Suprapubic skin (tissue), 4 donors: ENCODE measurements at regions not wholly inside any gene's neighbourhood (a gene's known extent, or its start where the extent isn't known, plus 50 kb on each side); places are given as distances from the start of the nearest gene placed in this dataset.

ENCODE experiments used
- EP300 ChIP-seq: sonication (generic); formaldehyde crosslinking; IDR thresholded peaks from one replicate; pipeline ENCODE4 v1.6.1; 2017; ENCODE audit warnings: antibody characterized with exemption
- POLR2A ChIP-seq, 2 donors: fragments of 450-650 bp; IDR thresholded peaks; one replicate each; pipeline ENCODE4 v1.6.1; 2017; ENCODE audit warnings: antibody characterized with exemption in 2 of 2, mild to moderate bottlenecking in 2 of 2, moderate library complexity in 2 of 2
- POLR2AphosphoS5 ChIP-seq, 3 donors: sonication (generic); formaldehyde crosslinking; IDR thresholded peaks; one replicate each; pipeline ENCODE4 v1.6.1; 2017; ENCODE audit warnings: antibody characterized with exemption in 3 of 3
- TF ChIP-seq, protein P1 (sequence below), 2 donors: fragments of 200-600 bp in 1 of 2; fragments of 450-650 bp in 1 of 2; sonication (generic) in 1 of 2; IDR thresholded peaks; one replicate each; pipeline ENCODE4 v1.5.1; 2016 to 2019; ENCODE audit warnings: antibody characterized with exemption in 2 of 2, mild to moderate bottlenecking in 1 of 2, moderate library complexity in 1 of 2

DNA sequence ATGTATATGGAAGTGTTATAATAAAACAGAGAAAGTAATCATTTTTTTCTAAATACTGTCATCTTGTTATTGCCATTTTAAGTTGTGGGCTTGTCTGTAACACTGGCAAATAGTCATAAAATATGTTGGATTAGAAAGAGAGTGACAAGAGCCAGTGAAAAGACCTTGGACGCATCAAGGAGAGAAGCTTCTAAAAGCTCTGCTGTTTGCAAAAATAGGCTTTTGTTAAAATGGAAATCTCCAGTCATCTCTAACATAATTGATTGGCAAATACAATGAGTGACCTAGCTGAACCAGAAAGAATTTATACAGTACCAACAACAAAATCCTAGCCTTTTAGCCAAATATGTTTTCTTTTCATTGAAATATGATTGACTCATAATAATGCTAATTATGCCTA lies 245.8 kb upstream of the RMST start:
- no peak for TF ChIP-seq POLR2A (IDR thresholded peaks at IDR 0.05)
- TF ChIP-seq, protein P1, sequence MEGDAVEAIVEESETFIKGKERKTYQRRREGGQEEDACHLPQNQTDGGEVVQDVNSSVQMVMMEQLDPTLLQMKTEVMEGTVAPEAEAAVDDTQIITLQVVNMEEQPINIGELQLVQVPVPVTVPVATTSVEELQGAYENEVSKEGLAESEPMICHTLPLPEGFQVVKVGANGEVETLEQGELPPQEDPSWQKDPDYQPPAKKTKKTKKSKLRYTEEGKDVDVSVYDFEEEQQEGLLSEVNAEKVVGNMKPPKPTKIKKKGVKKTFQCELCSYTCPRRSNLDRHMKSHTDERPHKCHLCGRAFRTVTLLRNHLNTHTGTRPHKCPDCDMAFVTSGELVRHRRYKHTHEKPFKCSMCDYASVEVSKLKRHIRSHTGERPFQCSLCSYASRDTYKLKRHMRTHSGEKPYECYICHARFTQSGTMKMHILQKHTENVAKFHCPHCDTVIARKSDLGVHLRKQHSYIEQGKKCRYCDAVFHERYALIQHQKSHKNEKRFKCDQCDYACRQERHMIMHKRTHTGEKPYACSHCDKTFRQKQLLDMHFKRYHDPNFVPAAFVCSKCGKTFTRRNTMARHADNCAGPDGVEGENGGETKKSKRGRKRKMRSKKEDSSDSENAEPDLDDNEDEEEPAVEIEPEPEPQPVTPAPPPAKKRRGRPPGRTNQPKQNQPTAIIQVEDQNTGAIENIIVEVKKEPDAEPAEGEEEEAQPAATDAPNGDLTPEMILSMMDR (IDR thresholded peaks at IDR 0.05), result no peak
- no peak for TF ChIP-seq POLR2AphosphoS5 (IDR thresholded peaks at IDR 0.05)
- no peak for TF ChIP-seq EP300
